ENCODE measurements at regions not wholly inside any gene's neighbourhood (a gene's known extent, or its start where the extent isn't known, plus 50 kb on each side); places are given as distances from the start of the nearest gene placed in this dataset.
"Not testable (repeated sequence)": the region's sequence is repeated elsewhere in the genome, so short reads cannot be mapped to it uniquely, and the experiment has no call there.

- DNase-seq (ENCODE audit: low read depth), result no peak
Measured at GRCh38 chr10:30732671-30733070, 103.1 kb upstream of the LYZL2 start.

- no peak for DNase-seq (ENCODE audit: low read depth)
Measured at GRCh38 chr10:30731963-30732362, 102.4 kb upstream of the LYZL2 start.

GRCh38 chr10:30730306-30730705 lies 100.8 kb upstream of the LYZL2 start:
- DNase-seq (ENCODE audit: low read depth), result no peak

DNA sequence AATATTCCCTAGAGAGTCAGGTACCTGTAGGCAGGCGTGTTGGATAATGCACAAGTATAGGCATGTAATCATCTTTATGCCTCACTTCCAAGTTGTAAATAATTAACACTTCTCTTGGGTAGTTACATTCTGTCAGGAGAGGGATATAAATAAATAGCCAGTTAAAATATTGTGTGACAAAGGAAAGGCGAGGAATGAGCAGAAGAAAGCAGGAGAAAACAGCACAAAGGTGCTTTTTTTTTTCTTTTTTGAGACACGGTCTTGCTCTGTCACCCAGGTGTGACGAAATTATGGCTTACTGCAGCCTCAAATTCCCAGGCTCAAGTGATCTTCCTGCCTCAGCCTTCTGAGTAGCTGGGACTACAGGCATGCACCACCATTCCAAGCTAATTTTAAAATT lies 99.2 kb upstream of the LYZL2 start:
- DNase-seq (ENCODE audit: low read depth), result no peak

DNA sequence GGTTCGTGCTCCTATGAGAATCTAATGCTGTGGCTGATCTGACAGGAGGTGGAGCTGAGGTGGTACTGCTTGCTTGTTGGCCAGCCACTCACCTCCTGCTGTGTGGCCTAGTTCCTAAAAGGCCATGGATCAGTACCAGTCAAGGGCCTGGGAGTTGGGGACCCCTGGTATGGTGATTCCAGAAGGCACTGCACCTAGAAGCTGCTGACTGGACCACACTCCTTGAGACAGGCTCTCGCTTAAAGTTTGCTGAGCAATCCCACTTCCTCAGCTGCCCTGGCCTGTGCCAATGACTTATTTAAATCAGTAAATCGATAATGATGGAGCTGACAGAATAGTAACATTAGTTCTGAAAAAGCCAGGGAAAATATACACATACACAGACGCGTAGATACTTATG lies 98.6 kb upstream of the LYZL2 start:
- DNase-seq (ENCODE audit: low read depth), result no peak

DNA sequence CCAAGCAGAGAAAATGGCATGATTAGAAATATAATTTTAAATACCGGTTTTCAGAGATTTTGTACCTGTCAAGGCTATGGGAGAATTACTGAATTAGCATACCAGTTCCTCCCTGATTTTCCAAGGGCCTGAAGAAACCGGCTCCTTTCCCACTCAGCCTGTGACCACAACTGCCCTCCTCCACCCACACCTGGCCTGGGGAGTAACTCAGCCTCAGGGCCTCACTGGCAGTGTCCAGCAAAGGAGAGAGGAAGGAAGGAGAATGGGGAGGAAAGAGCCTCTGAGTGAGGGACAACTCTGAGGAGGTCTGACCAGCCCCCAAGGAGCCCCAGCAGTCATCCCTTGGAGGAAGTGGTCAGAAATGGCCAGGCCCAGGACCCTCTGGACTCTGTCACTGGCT lies 98.0 kb upstream of the LYZL2 start:
- DNase-seq (ENCODE audit: low read depth), result no peak

DNA sequence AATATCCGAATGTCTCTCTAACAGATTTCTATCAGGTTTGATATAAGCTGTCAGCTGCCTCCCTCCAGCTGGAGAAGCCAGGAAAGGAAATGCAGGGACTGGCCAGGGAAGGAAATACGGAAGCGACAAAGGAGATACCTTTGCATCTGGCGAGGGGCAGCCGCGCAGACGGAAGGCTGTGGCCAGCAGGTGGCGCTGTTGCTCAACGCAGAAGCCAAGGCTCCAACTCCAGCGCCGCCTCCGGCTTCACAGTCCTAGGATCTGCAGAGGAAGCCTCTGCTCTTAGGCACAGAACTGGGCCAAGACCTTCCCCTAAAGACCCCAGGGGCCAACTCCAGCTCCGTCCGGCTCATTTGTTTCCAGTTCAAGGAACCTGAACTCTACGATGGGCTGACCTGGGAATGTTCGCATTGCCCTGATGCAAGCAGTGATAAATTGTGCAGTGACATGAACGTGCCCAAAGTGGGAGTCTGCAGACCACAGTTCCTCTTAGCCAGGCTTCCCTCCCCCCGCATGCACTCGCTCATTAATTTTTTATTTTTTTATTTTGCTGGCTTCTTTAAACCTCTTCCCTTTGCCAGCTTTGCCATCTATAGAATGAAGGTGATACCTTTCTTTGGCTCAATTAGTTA lies 97.3 kb upstream of the LYZL2 start:
- not testable (repeated sequence) for DNase-seq (ENCODE audit: low read depth)

- DNase-seq (ENCODE audit: low read depth), result no peak
Measured at GRCh38 chr10:30725661-30726060, 96.1 kb upstream of the LYZL2 start.

DNA sequence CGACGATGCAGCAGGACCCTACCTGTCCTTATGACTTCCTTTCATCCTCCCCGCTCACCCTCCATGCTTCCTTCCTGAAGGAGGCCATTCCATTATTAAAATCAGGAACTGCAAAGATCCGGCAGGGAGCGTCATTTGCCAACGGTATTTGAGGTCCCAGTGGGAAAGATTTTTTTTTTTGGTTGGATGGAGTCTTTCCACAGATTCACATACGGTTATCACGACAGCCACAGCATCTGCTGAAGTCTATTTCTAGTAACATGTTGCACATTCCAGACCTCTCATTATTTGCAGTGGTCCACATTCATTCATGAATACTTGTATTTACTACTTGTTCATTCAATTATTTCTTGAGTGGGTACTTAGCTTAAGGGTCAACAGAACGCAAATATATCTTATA lies 94.7 kb upstream of the LYZL2 start:
- no peak for DNase-seq (ENCODE audit: low read depth)

GRCh38 chr10:30722956-30723620 lies 93.5 kb upstream of the LYZL2 start:
- DNase-seq (ENCODE audit: low read depth), result no peak

- DNase-seq (ENCODE audit: low read depth), result no peak
Measured at GRCh38 chr10:30719832-30720231, 90.3 kb upstream of the LYZL2 start.

GRCh38 chr10:30709700-30710358 lies 80.3 kb upstream of the LYZL2 start:
- no peak for DNase-seq (ENCODE audit: low read depth)

DNA sequence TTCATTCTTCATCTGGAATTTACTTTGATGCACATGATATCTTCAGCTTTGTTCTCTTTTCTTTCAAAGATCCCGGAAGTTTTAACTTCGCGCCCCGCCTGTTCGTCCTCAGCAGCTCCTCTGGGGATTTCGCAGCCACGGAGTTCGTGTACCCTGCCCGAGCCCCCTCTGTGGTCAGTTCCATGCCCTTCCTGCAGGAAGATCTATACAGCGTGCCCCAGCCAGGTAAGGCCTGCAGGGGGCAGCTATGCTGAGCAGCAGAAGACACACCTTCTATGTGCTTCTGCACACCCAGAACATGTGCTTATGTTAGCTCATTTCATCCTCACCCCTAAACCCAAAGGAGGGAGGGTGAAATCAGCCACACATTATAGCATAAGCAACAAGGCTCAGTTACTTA lies 79.7 kb upstream of the LYZL2 start:
- DNase-seq (ENCODE audit: low read depth), result no peak

DNA sequence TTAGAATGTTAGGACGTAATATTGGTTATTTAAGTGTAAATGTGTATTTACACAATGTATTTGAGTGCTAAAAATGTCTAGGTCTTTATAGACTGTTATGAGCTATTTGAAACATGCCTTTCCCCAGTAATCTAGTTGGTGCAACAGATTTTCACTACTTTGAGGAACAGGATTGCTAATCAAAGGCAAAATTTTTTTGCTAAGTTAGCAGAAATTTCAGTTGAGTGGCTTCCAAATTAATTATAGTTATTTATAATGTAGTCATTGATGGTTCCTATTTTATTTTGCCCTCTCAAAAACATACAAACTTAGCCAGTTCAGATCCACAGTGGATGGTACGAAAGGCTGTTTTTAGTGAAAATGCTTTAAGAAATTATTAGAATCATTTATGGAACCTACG lies 78.7 kb upstream of the LYZL2 start:
- DNase-seq (ENCODE audit: low read depth), result no peak

DNA sequence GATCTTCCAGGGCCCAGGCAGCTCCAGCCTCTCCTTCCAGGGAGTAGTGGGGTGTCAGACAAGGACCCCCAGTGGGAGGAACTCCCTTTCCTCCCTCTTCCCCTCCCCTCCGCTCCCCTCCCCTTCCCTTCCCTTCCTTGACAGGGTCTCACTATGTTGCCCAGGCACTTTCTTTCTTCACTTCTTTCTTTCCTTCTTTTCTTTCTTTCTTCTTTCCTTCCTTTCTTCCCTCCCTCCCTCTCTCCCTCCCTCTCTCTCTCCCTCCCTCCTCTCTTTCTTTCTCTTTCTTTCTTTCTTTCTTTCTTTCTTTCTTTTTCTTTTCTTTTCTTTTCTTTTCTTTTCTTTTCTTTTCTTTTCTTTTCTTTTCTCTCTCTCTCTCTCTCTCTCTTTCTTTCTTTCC lies 76.6 kb upstream of the LYZL2 start:
- DNase-seq (ENCODE audit: low read depth), result not testable (repeated sequence)

DNA sequence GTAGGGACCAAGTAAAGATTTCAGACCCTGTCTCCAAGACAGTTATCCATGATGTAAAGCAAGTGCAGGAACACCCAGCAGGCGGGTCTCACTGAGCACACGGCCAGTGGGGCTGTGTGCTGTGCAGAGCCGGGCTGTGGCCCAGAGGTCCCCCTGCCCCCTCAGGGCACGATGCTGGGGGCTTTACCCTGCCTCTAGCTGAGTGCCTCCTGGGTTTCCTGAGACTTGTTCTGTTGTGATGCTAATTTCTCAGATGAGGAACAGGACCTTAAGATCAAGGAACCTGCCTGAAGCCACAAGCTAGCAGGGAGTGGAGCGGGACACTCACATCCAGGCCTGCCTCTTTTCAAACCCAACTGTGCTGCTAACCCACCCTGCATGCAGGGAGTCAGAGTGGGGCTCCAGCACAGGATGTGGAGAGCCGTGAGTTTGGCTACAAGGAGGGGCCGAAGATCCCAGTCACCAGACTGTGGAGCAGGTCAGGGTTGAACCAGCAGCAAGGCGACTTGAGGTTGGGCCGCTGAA lies 76.1 kb upstream of the LYZL2 start:
- no peak for DNase-seq (ENCODE audit: low read depth)

DNA sequence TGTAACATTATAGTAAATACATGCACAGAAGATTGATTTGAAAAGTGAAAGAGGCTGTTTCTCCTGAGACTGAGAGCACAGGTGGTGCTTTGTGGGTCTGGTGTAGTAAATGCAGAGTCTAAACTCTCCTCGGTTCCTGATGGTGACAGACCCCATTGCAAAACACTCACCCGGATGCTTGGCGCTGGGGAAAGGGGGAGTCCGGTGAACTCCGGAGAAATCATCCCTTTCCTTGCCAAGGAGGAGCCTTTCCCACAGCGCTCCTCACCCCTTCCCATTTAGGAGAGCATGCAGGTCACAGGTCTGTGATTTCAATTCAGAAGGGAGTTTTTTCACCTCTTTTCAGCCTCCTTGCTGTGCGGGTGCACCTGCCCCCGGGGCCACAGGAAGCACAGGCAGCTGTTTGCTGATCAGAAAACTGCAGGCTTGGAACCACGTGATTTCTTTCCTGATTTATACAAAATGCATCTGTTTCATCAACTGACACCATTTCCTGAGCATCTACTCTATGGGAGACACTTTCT lies 75.6 kb upstream of the LYZL2 start:
- DNase-seq (ENCODE audit: low read depth), result no peak

- not testable (repeated sequence) for DNase-seq (ENCODE audit: low read depth)
Measured at GRCh38 chr10:30704601-30705100, 75.1 kb upstream of the LYZL2 start.

GRCh38 chr10:30704026-30704600 lies 74.6 kb upstream of the LYZL2 start:
- no peak for DNase-seq (ENCODE audit: low read depth)

DNA sequence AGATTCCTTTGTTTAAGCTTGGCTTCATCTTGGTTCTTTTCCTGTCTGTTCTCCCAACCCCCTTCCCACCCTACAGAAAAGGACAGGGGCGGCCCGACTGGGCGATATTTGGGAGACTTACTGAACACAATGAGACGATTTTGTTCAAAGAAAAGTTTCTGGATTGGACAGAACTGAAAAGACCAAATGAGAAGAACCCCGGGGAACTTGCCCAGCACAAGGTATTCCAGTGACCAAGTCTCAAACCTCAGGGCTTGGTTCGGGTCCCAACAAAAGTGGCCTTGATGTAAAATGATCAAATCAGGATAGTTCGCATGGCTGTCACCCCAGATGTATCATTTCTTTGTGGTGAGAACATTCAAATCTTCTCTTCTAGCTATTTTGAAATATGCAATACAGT lies 73.9 kb upstream of the LYZL2 start:
- not testable (repeated sequence) for DNase-seq (ENCODE audit: low read depth)

GRCh38 chr10:30702860-30703259 lies 73.3 kb upstream of the LYZL2 start:
- no peak for DNase-seq (ENCODE audit: low read depth)

DNA sequence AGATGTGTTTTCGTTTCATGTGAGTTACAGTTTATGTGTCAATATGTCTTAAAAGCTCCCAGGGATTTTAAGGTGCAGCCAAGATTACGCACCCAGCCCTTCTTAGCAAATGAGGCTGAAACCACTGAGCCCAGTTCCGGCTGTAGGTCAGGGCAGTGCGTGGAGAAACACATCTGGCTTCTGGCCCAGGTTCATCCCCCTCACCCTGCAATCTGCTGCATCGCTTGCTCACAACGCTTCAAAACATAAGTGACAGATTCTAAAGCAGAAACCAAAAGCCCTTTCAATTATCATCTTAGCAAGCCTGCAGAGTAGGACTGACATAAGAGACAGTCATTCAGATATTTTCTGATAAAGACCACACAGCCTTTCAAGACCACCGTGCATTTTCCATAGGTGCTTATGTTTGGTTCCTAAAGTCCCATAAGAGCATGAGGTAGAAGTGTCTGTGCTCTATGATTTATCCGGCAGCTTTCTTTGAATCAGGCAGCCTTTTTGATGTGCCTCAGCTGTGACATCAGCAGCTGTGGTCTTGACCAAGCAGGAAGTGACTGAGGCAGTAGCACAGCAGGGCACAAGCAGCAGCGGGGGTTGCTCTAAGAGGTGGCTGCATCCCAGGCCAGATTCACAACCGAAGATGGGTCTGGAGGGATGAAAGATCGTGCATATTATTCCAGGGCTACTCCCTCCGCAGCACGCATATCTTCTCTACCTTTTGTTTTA lies 72.1 kb upstream of the LYZL2 start:
- no peak for DNase-seq (ENCODE audit: low read depth)

Data from HS-5 (cell line).